Skin of body (tissue), 1 donor: ENCODE measurements at regions not wholly inside any gene's neighbourhood (a gene's known extent, or its start where the extent isn't known, plus 50 kb on each side); places are given as distances from the start of the nearest gene placed in this dataset.

ENCODE experiments used
- DNase-seq: peaks from one replicate; lab custom pipeline; 2025; lab: John Stamatoyannopoulos, UW

DNA sequence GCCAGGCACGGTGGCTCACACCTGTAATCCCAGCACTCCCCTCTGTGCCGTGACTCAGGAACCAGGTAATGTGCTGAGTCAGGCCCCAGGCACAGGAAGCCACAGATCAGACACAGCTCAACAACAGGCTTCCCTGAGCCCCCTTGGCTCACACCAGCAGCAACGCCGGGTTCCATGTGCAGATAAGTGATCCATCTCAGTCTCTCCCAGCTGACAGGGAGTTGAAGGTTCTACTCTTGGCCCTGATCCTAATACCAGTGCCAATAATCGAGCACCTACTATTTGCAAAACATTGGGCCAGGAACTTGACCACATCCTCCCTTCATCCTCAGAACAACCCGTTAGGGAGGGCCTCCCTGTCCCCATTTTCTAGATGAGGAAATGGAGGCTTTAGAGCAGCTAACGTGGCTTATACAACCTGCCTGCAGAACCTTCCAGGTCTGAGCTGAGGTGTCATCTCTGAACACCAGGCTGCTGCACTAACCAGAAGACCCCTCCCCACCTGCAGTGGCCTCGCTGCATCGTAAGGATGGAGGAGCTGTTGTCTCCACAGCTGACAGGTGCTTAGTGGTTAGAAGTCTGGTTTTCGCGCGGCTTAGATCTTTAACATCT is 64.8 kb upstream of the AMZ2 start:
- no peak for DNase-seq

DNA sequence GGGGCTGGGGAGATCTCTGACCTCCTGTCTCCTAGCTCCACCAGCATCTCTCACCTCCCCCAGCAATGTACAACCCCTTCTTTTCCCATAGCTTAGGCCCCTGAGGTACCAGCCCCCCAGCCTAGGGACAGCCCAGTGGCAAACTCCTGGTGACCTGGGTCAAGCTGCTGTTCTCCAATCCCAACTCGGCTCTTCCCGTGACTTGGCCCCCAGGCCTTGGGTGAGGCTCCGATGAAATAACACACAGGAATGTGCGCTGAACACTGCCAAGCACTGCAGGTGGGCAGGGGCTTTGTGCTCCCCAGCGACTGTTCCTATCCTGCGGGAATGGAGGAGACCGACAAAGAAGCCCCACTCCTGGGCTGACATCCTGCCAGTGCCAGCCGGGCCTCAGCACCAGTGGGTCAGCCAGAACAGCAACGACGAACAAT is 63.7 kb upstream of the AMZ2 start:
- no peak for DNase-seq

DNA sequence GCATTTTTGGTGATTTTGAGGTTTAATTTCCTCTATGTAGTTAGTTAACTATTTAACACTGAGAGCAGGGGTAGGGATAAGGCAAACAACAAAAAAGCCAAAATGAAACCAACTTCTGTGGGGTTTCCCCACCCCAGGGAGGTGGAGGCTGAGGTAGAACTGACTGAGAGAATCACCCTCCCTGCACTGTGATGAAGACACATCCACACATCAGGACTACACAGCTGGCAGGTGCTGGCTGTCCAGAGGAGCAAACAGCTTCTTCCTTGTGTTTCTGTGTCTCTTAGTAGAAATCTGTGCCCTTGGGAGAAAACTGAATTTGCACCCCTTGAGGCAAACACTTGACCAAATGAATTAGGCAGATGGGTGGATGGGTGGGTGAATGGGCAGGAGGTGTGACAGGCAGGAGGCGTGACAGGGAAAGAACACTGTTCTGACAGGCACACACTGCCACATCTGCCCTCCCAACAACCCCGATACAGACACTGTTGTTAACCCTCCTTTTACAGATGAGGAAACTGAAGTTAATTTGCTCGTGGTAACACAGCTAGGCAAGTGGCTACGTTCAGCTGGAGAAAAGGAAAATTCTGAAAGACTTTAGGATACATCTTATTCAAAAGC is 62.9 kb upstream of the AMZ2 start:
- DNase-seq = no peak

DNA sequence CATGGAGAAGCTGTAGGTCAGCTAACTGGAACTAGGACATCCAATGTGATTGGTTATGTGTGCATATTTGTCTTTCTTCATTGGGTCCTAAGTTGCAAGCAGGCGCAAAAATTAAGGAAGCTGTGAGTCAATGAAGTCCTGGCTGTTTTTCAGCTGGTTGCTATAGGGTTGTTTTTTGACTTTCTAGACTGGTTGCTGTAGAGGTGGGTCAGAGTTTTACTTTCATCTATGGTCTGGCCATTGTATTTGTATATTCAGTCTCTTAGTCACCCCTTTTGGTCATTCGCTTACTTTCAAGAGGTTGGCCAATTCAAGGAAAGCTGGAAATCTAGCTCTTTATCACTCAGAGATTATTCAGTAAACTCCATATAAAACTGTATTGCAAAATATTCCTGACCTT is 62.0 kb upstream of the AMZ2 start:
- DNase-seq = no peak

DNA sequence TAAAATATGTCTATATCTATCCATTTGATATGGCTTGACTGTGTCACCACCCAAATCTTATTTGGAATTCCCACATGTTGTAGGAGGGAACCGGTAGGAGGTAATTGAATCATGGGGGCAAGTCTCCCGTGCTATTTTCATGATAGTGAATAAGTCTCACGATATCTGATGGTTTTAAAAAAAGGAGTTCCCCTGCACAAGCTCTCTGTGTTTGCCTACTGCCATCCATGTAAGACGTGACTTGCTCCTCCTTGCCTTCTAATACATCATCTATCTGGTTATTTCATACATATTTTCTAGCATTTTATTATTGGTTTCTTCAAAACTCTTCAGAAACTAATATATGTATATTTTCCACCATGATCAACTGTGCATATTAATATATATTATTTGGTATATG is 57.3 kb upstream of the AMZ2 start:
- no peak for DNase-seq

DNA sequence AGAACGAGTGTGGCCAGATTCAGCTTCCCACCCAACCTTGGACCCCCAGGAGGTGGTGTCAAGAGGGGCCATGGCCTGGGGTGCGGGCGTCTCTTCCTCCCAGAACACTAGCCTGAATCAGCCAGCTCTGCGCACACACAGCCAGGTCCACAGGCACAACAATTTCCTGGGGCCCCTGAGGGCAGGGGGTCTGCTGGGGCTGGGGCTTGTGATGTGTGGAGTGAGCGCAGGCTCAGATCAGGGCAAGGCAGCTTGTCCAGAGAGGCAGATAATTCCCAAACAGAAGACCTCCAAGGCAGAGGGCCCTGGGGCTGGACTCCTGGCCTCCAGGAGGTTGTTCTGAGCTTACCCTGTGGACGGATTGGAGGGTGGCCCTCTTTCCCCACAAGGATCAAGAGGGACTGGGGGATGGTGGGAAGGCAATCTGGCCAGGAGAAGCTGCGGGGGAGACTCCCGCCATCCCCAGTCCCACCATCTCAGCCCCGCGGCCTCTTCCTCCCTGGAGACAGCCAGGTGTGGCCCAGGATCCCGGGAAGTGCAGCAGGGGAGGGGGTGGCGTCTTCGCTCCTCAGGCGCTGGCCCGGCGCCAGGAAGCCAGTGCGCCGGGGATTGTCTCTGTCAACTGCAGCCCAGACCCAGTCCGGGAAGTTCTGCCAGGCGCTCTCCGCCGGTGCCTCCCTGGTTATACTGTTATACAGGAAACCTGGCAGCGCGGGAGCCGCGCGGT is 52.0 kb upstream of the AMZ2 start:
- DNase-seq = no peak

DNA sequence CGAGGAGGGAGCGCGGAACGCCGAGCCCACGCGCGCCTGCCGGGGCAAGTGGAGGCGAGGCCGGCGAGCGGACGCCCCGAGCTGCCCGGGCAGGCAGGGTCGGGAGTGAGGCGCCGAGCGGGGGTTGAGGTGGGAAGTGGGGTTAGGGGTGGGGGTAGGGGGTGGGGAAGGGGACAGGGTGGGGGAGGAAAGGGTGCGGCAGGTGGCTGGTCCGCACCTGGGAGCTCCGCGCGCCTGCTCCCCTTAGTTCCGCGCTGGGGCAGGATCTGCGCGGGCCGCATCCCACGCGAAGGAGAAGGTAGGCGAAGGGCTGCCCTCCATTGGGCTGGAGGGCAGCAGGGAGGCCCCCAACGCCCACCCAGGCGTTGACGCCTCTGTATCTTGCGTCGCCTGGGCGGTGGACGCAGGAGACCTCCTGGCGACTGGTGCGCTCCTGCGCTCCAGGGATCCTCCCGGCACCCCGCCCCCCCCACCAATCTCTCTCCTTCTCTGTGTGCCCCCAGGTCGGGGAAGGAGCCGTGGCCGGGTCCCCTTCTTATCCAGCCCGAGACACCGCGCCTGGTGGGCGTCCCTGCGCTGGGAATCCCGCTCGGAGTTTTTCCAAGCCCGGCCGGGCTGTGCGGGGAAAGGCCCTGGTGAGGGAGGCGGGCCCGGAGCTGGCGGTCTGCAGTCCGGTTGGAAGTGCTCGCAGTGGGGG is 51.3 kb upstream of the AMZ2 start:
- no peak for DNase-seq

DNA sequence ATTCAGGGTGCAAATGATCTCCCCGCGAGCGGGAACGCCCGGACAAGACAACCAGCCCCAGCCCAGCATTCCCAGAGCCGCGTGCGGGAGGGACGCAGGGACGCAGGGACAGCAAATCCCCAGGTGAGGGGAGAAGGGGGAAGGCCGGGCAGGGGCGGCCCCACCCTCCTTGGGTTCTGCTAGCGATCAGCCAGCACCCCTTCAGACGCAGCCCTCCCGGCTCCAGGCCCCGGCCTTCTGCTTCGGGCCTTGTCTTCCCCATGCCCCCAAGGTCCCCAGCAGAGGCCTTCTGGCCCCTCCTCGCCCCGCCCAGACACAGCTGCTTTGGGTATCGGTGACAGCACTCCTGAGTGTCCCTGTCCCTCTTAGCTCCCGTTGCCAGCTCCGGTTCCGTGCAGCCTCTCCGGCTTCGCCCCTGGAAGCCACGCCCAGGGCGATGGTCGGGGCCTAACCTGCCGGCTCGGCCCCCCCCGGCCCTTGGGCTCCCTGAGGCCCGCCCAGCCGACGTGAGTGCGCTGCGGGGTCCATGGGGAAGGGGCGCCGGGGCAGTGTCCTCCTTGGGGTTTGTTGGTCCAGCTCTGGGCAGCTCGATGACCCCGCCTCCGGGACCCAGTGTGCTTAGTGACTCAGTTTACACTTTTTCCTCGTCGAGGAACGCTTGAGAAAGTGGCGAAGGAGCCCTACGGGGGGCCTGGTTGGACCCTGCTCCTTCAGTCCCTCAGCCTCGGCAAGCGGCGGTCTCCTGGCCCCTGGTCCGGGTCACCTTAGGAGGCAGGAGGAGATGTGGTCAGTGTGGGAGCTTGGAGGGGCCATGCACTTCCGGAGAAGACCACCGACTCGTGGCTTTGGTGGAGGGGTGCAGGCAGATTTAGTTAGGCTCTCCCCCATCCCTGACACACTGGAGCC is 50.5 kb upstream of the AMZ2 start:
- no peak for DNase-seq

DNA sequence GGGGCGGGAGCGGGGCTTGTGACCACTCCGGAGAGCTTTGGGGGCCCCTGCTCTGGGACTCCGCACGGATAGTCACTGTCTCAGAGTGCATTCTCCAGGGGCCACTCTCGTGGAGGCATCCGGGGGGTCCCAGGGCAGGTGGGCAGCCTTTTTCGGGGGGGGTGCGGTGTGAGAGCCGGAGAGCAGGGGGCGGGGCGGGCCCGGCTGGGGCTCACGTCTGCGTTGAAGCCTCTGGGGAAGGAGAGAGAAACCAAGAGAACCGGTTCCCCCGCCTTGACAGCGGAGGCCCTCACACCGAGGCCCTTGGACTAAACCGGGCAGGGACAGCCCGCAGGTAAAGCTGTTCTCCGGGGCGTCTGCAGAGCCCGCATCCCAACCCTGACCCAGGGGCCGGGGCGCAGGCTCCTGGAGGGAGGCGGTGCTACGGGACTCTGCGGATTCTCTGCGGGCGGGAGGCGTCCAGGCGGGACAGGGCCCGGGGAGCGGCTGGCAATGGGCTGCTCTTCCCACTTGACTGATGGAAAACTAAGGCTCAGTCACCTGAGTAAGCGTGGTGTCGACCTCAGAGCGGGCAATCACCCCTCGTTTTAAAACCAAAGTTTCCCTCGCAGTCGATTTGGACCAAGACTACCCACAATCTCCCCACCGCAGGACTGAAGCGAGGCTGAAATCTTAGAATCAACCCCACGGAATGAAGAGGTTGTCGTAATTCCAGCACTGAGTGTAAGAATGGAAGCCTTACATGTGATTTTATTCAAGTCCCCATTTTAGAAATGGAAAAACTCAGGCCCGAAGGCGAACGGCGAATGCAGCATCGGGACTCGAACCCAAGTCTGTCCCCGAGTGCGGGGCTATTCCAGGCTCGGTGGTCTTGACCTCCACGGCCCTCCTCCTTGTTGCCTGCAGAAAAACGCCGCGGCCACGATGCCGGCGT is 49.6 kb upstream of the AMZ2 start:
- DNase-seq = no peak
